Lower leg skin (tissue), 4 donors: ENCODE measurements at regions not wholly inside any gene's neighbourhood (a gene's known extent, or its start where the extent isn't known, plus 50 kb on each side); places are given as distances from the start of the nearest gene placed in this dataset.

Source experiments
- DNase-seq, 2 donors: peaks; one replicate each; pipeline ENCODE4 v3.0.0-alpha.2; 2019; ENCODE audit warnings: low spot score in 2 of 2
- H3K4me3 ChIP-seq: fragments of 200-600 bp; sonication (generic); 2 replicates; pipeline ENCODE4 v1.5.1; 2017; ENCODE audit warnings: mild to moderate bottlenecking, low read depth; ENCODE audit not compliant: poor library complexity, severe bottlenecking
- CTCF ChIP-seq, 3 donors: fragments of 450-650 bp; IDR thresholded peaks; one replicate each; pipeline ENCODE4 v1.5.1; 2016; ENCODE audit warnings: antibody characterized with exemption in 3 of 3, mild to moderate bottlenecking in 3 of 3, moderate library complexity in 2 of 3
- POLR2A ChIP-seq, 2 donors: fragments of 450-650 bp; IDR thresholded peaks; one replicate each; pipeline ENCODE4 v1.6.1; 2016 to 2017; ENCODE audit warnings: antibody characterized with exemption in 2 of 2, mild to moderate bottlenecking in 1 of 2, moderate library complexity in 1 of 2
- WGBS, 2 donors: methylation state at CpG; one replicate each; pipeline ENCODE4 v1.1.5; 2018; 5-methylcytosine and 5-hydroxymethylcytosine counted together
- intact Hi-C: fragments of 100-400 bp; cut with DNase I; formaldehyde crosslinking; loops from one replicate; pipeline ENCODE4 v1.15.0; 2023; ENCODE audit warnings: low total_unique reads

DNA sequence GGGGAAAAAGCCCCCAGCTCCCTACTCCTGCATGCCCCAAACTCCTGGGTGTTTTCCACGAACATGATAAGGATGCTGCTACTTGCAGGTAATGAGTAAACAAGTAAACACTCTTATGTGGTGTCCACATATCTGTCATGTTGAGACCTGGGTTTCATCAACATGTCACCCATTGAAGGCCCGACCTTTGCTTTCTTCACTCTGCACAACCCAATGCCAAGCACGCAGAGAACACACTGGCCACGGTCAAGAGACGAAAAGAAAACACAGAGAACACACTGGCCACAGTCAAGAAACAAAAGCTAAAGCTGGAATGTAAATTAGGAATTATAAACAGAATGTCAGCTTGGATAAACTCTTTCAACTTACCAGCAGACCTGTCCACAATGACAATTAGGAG, 143.1 kb downstream of the TTC32 start:
- intact Hi-C loops: no loop called here
- H3K4me3 ChIP-seq: no peak overlapping the region
- 92 to 96% methylated on average over 5 of the region's 5 CpGs for WGBS, 2 donors
- DNase-seq: peak in 1 of 2 donors; percentile 8
- no peak for TF ChIP-seq CTCF (IDR thresholded peaks at IDR 0.05)
- no peak for TF ChIP-seq POLR2A (IDR thresholded peaks at IDR 0.05)

GRCh38 chr2:19757586-19757985, 144.2 kb downstream of the TTC32 start:
- DNase-seq: peak in 1 of 2 donors; percentile 36
- intact Hi-C loops: no loop called here
- WGBS, 2 donors: 52 to 57% methylated on average over 3 of the region's 3 CpGs
- no peak overlapping the region for H3K4me3 ChIP-seq
- no peak for TF ChIP-seq POLR2A (IDR thresholded peaks at IDR 0.05)
- TF ChIP-seq CTCF (IDR thresholded peaks at IDR 0.05): no peak

- intact Hi-C loops: no loop called here
- 36 to 37% methylated on average over 10 of the region's 10 CpGs for WGBS, 2 donors
- DNase-seq: peak in 1 of 2 donors; percentile 76
- TF ChIP-seq POLR2A (IDR thresholded peaks at IDR 0.05) (no peak), CTCF (IDR thresholded peaks at IDR 0.05) (no peak)
- no peak overlapping the region for H3K4me3 ChIP-seq
Observed at GRCh38 chr2:19754907-19755306, 146.9 kb downstream of the TTC32 start.

GRCh38 chr2:19753818-19754217, 148.0 kb downstream of the TTC32 start:
- WGBS, 2 donors: 81 to 84% methylated on average over 2 of the region's 2 CpGs
- intact Hi-C loops: no loop called here
- no peak for TF ChIP-seq POLR2A (IDR thresholded peaks at IDR 0.05)
- no peak for TF ChIP-seq CTCF (IDR thresholded peaks at IDR 0.05)
- DNase-seq: peak in 1 of 2 donors; percentile 15
- no peak overlapping the region for H3K4me3 ChIP-seq

DNA sequence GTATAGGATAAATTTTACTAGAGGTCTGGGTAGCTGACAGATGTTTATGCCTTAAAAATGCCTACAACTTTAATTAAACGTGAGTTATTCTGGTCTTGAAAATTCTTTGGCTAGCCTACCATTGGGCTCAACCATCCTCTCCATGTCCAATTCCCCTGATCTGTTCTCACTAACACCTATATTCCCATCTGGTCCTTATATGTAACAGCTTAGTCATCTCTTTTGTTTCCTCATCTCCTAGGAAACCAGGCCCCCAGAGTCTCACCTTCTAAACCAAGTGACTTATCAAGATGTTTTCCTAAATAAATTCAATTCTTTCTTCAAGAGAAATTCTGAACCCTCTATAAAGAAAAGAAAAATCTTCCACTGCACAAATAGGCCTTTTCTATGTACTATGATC, 148.5 kb downstream of the TTC32 start:
- intact Hi-C loops: no loop called here
- no peak for DNase-seq
- 80 to 90% methylated on average over 1 of the region's 1 CpG for WGBS, 2 donors
- TF ChIP-seq POLR2A (IDR thresholded peaks at IDR 0.05): no peak
- no peak for TF ChIP-seq CTCF (IDR thresholded peaks at IDR 0.05)
- H3K4me3 ChIP-seq: no peak overlapping the region

DNA sequence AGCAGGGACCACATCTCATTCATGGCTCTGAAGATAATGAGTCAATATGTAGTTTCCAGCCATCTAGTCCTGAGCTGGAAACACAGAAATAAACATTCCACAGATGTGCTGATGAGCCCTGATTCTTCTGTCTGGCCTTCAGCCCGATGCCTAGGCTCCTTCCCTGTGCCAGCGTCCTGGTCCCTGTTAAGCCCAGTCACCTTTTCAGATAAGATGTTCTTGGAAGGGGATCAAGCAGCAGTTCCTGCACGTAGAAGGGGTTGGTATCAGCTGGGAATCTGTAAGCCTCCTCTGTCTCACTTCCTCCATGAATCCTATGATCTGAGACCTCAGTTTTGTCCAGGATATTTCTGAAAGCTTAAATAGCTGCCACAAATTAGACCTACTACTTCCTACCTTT, 149.3 kb downstream of the TTC32 start:
- TF ChIP-seq POLR2A (IDR thresholded peaks at IDR 0.05): no peak
- whole genome bisulfite sequencing, 2 donors: 57 to 63% methylated on average over 3 of the region's 3 CpGs
- peak in 1 of 2 donors; percentile 15 for DNase-seq
- H3K4me3 ChIP-seq: no peak overlapping the region
- intact Hi-C loops: no loop called here
